Lung (tissue), 11 donors: ENCODE measurements at regions not wholly inside any gene's neighbourhood (a gene's known extent, or its start where the extent isn't known, plus 50 kb on each side); places are given as distances from the start of the nearest gene placed in this dataset.

Source experiments
- ATAC-seq: fragments of 200-7000 bp; cut with Tn5 transposase; one replicate; pipeline ENCODE4 v1.9.1; 2020; ENCODE audit warnings: moderate number of reproducible peaks; ENCODE audit not compliant: insufficient read depth, low FRiP score
- DNase-seq, 3 donors: peaks; one replicate each; pipeline ENCODE4 v3.0.0-alpha.2; 2013 to 2017
- H3K27ac ChIP-seq, 2 donors: one replicate each; pipeline ENCODE4 v1.5.1; 2013; ENCODE audit warnings: mild to moderate bottlenecking in 2 of 2, moderate library complexity in 2 of 2, control low read depth in 1 of 2, inconsistent platforms in 1 of 2, low read depth in 1 of 2, low read length in 1 of 2
- H3K27me3 ChIP-seq, 3 donors: one replicate each; pipeline ENCODE4 v1.5.1; 2013; ENCODE audit warnings: low read length in 2 of 3; ENCODE audit not compliant: control insufficient read depth in 3 of 3, insufficient read depth in 3 of 3
- H3K36me3 ChIP-seq, 4 donors: one replicate each; pipeline ENCODE4 v1.5.1; 2013; ENCODE audit warnings: low read length in 4 of 4, mild to moderate bottlenecking in 1 of 4, moderate library complexity in 1 of 4; ENCODE audit not compliant: control insufficient read depth in 4 of 4, insufficient read depth in 4 of 4
- H3K4me1 ChIP-seq, 5 donors: one replicate each; pipeline ENCODE4 v1.5.1; 2013; ENCODE audit warnings: low read length in 5 of 5, mild to moderate bottlenecking in 2 of 5, moderate library complexity in 1 of 5; ENCODE audit not compliant: control insufficient read depth in 5 of 5, insufficient read depth in 5 of 5
- H3K4me3 ChIP-seq: one replicate; pipeline ENCODE4 v1.5.1; 2013; ENCODE audit warnings: mild to moderate bottlenecking, control low read depth, moderate library complexity
- H3K9ac ChIP-seq, 2 donors: one replicate each; pipeline ENCODE4 v1.5.1; 2013; ENCODE audit warnings: low read length in 2 of 2, control low read depth in 1 of 2; ENCODE audit not compliant: insufficient read depth in 1 of 2
- H3K9me3 ChIP-seq, 4 donors: one replicate each; pipeline ENCODE4 v1.5.1; 2013; ENCODE audit warnings: low read length in 3 of 4, mild to moderate bottlenecking in 1 of 4, moderate library complexity in 1 of 4; ENCODE audit not compliant: control insufficient read depth in 4 of 4, insufficient read depth in 3 of 4
- CTCF ChIP-seq: IDR thresholded peaks from 2 replicates; pipeline ENCODE4 v1.5.1; 2012; ENCODE audit warnings: mild to moderate bottlenecking; ENCODE audit errors: control extremely low read depth, extremely low read depth
- WGBS, 2 donors: extraction: QIAGEN DNeasy Blood & Tissue Kit; methylation state at CpG; one replicate each; pipeline ENCODE4 v1.1.7; 2013; 5-methylcytosine and 5-hydroxymethylcytosine counted together
- donor health status: control.
- donor health status: control.
- donor health status: Bipolar disorder and iron deficiency.
- donor health status: healthy.
- donor health status: DM: yes; HTN: yes; CAD: no.

- ATAC-seq, result no peak
- Histone ChIP-seq H3K9me3 (peaks cover 0 to 2% (median 0%) of the 10 kb centered on the region in 4 donors), H3K4me3 (no peak overlapping the region), H3K36me3 (no peaks in the 10 kb centered on the region), H3K27me3 (no peaks in the 10 kb centered on the region), H3K9ac (no peak overlapping the region), H3K4me1 (no peaks in the 10 kb centered on the region), H3K27ac (no peak overlapping the region)
- DNase-seq, result no peak
- 90 to 91% methylated on average over 3 of the region's 3 CpGs for WGBS, 2 donors
- TF ChIP-seq CTCF, result no peak
Observed at GRCh38 chr3:77859156-77859555, 819.3 kb downstream of the ROBO2 start.

DNA sequence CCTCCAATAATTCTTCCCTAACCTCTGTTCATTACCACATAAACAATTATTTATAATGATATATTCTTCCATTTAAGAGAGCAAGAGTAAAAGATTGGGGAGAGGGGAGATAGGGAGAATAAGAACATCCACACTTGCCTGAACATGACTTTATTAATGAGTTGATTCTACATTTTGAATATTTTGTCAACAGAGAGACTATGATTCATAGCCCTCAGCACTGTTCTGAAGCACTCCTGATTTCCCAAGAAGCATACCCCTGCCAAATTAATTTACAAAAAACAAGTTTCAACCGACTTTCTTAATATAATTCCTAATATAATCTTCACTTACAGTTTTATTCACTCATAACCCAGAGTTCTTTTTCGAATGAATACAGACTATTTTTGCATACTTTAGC, 828.8 kb downstream of the ROBO2 start:
- Histone ChIP-seq H3K9ac (no peak overlapping the region), H3K4me1 (no peaks in the 10 kb centered on the region), H3K4me3 (no peak overlapping the region), H3K36me3 (no peaks in the 10 kb centered on the region), H3K9me3 (peaks cover 0 to 2% (median 0%) of the 10 kb centered on the region in 4 donors), H3K27me3 (no peaks in the 10 kb centered on the region), H3K27ac (no peak overlapping the region)
- no peak for DNase-seq
- no peak for ATAC-seq
- TF ChIP-seq CTCF, result no peak
- 63 to 80% methylated on average over 2 of the region's 2 CpGs for WGBS, 2 donors

DNA sequence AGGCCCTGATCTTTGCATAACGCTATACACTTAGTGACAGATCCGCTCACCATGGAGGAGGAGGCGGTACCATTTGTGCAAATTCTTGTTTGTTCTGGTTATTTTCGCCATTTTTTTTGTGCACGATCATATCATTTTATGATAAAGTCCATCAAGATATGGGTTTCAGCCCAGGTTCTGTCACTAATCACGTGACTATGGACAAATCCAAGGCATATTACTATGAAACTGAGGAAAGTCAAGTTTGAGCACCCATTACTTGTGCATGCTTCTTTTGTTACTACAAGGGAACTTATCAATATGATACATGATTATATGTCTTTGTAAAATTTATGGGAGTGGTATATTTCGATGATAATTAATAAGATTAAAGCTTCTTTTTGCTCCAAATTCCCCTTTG, 829.5 kb downstream of the ROBO2 start:
- 88 to 89% methylated on average over 7 of the region's 7 CpGs for WGBS, 2 donors
- no peak for TF ChIP-seq CTCF
- ATAC-seq, result no peak

GRCh38 chr3:77871436-77871835, 831.5 kb downstream of the ROBO2 start:
- peaks cover 0 to 2% (median 0%) of the 10 kb centered on the region in 4 donors for H3K9me3 ChIP-seq
- H3K27ac ChIP-seq, result no peak overlapping the region
- DNase-seq, result no peak
- no peaks in the 10 kb centered on the region for H3K36me3 ChIP-seq
- TF ChIP-seq CTCF, result no peak
- 76 to 87% methylated on average over 1 of the region's 1 CpG for WGBS, 2 donors
- H3K4me1 ChIP-seq, result no peaks in the 10 kb centered on the region
- no peaks in the 10 kb centered on the region for H3K27me3 ChIP-seq
- H3K9ac ChIP-seq, result no peak overlapping the region
- ATAC-seq, result no peak
- no peak overlapping the region for H3K4me3 ChIP-seq

More for the DNA sequence above, 829.5 kb downstream of the ROBO2 start:
- H3K27me3 ChIP-seq, result no peaks in the 10 kb centered on the region
- H3K9ac ChIP-seq, result no peak overlapping the region
- H3K4me1 ChIP-seq, result no peaks in the 10 kb centered on the region
- H3K4me3 ChIP-seq, result no peak overlapping the region
- no peaks in the 10 kb centered on the region for H3K36me3 ChIP-seq
- peaks cover 0 to 2% (median 0%) of the 10 kb centered on the region in 4 donors for H3K9me3 ChIP-seq
- H3K27ac ChIP-seq, result no peak overlapping the region
- no peak for DNase-seq
